ENCODE measurements at regions not wholly inside any gene's neighbourhood (a gene's known extent, or its start where the extent isn't known, plus 50 kb on each side); places are given as distances from the start of the nearest gene placed in this dataset.

- no peak overlapping the region for H3K4me3 ChIP-seq (ENCODE audit: low read depth, low read length)
- no peak for TF ChIP-seq CTCF (IDR thresholded peaks at IDR 0.05; ENCODE audit: low read depth, low read length, missing control alignments)
These were observed 63.2 kb downstream of the NENF start for GRCh38 chr1:212495766-212496494.

GRCh38 chr1:212496682-212497081 is 64.0 kb downstream of the NENF start:
- DNase-seq (ENCODE audit: low read depth): no peak
- no peak overlapping the region for H3K4me3 ChIP-seq (ENCODE audit: low read depth, low read length)
- TF ChIP-seq CTCF (IDR thresholded peaks at IDR 0.05; ENCODE audit: low read depth, low read length, missing control alignments): no peak

More at GRCh38 chr1:212495766-212496494, 63.2 kb downstream of the NENF start:
- DNase-seq (ENCODE audit: low read depth): no peak

- no peak overlapping the region for H3K4me3 ChIP-seq (ENCODE audit: low read depth, low read length)
- no peak for TF ChIP-seq CTCF (IDR thresholded peaks at IDR 0.05; ENCODE audit: low read depth, low read length, missing control alignments)
- DNase-seq (ENCODE audit: low read depth): no peak
These were observed 64.8 kb downstream of the NENF start for GRCh38 chr1:212497553-212497952.

- no peak for TF ChIP-seq CTCF (IDR thresholded peaks at IDR 0.05; ENCODE audit: low read depth, low read length, missing control alignments)
- no peak overlapping the region for H3K4me3 ChIP-seq (ENCODE audit: low read depth, low read length)
- DNase-seq (ENCODE audit: low read depth): no peak
These were observed 65.7 kb downstream of the NENF start for GRCh38 chr1:212498283-212499040.

- no peak overlapping the region for H3K4me3 ChIP-seq (ENCODE audit: low read depth, low read length)
- TF ChIP-seq CTCF (IDR thresholded peaks at IDR 0.05; ENCODE audit: low read depth, low read length, missing control alignments): no peak
- DNase-seq (ENCODE audit: low read depth): no peak
These were observed 67.6 kb downstream of the NENF start for GRCh38 chr1:212500351-212500750.

- no peak for DNase-seq (ENCODE audit: low read depth)
- no peak overlapping the region for H3K4me3 ChIP-seq (ENCODE audit: low read depth, low read length)
- no peak for TF ChIP-seq CTCF (IDR thresholded peaks at IDR 0.05; ENCODE audit: low read depth, low read length, missing control alignments)
These were observed 68.3 kb downstream of the NENF start for GRCh38 chr1:212500983-212501382.

Measured in GM12864 (cell line).